Caco-2 (cell line): ENCODE measurements at regions not wholly inside any gene's neighbourhood (a gene's known extent, or its start where the extent isn't known, plus 50 kb on each side); places are given as distances from the start of the nearest gene placed in this dataset.
"Not testable (repeated sequence)": the region's sequence is repeated elsewhere in the genome, so short reads cannot be mapped to it uniquely, and the experiment has no call there.

Source experiments
- BruUV-seq: library from RNA; stranded (reverse); fragments of 400-500 nt; replicated peaks from 2 replicates; lab custom pipeline; 2021; lab: Mats Ljungman, UMichigan
- CTCF ChIA-PET: fragments of 300-600 bp; sonication (Branson Sonifier 250); formaldehyde crosslinking; loops from one replicate; lab custom pipeline; 2022; ENCODE audit warnings: antibody characterized with exemption; lab: Charles Lee
- POLR2A ChIA-PET: fragments of 300-600 bp; sonication (Branson Sonifier 250); formaldehyde crosslinking; loops from one replicate; lab custom pipeline; 2022; ENCODE audit warnings: antibody characterized with exemption; lab: Charles Lee
- DNase-seq, 2 experiments: peaks; one replicate each; pipeline versions ENCODE4 v3.0.0 to v3.0.0-alpha.2; 2020 to 2022
- H3K27me3 ChIP-seq: replicated peaks from 2 replicates; pipeline ENCODE4 v1.6.0; 2011; ENCODE audit warnings: low read length; ENCODE audit not compliant: control insufficient read depth, insufficient read depth
- H3K36me3 ChIP-seq: 2 replicates; pipeline ENCODE4 v1.5.1; 2011; ENCODE audit warnings: low read length; ENCODE audit not compliant: control insufficient read depth, insufficient read depth
- H3K4me1 ChIP-seq: fragments of 250-450 bp; sonication (Bioruptor Pico); 2 replicates; pipeline ENCODE4 v1.5.1; 2020; ENCODE audit warnings: mild to moderate bottlenecking
- H3K4me3 ChIP-seq: 2 replicates; pipeline ENCODE4 v1.5.1; 2011; ENCODE audit warnings: low read depth, mild to moderate bottlenecking, control low read depth, low read length
- H3K9me3 ChIP-seq: fragments of 250-450 bp; sonication (Bioruptor Pico); 2 replicates; pipeline ENCODE4 v1.5.1; 2020; ENCODE audit warnings: mild to moderate bottlenecking, moderate library complexity
- H3K27ac Mint-ChIP-seq: one replicate; pipeline ENCODE4 v1.8.0; 2022; ENCODE audit warnings: mixed read lengths; ENCODE audit not compliant: unreplicated experiment
- H3K27me3 Mint-ChIP-seq: one replicate; pipeline ENCODE4 v1.8.0; 2022; ENCODE audit warnings: mixed read lengths; ENCODE audit not compliant: insufficient read depth, unreplicated experiment
- H3K36me3 Mint-ChIP-seq: one replicate; pipeline ENCODE4 v1.8.0; 2022; ENCODE audit warnings: mild to moderate bottlenecking, mixed read lengths; ENCODE audit not compliant: insufficient read depth, unreplicated experiment
- H3K4me1 Mint-ChIP-seq: one replicate; pipeline ENCODE4 v1.8.0; 2022; ENCODE audit warnings: low read depth, mixed read lengths; ENCODE audit not compliant: unreplicated experiment
- H3K4me3 Mint-ChIP-seq: one replicate; pipeline ENCODE4 v1.8.0; 2022; ENCODE audit warnings: mild to moderate bottlenecking, moderate library complexity, mixed read lengths; ENCODE audit not compliant: unreplicated experiment
- H3K9me3 Mint-ChIP-seq: one replicate; pipeline ENCODE4 v1.8.0; 2022; ENCODE audit warnings: mixed read lengths; ENCODE audit not compliant: unreplicated experiment
- CTCF ChIP-seq, 2 experiments: fragments of 200-600 bp in 1 of 2; IDR thresholded peaks; 1 replicate in 1 of 2; 2 replicates in 1 of 2; pipeline versions ENCODE4 v1.5.1 to v1.8.0; 2011 to 2022; ENCODE audit warnings: antibody characterized with exemption in 1 of 2, control low read depth in 1 of 2, inconsistent platforms in 1 of 2, low read depth in 1 of 2, low read length in 1 of 2, mild to moderate bottlenecking in 1 of 2, moderate library complexity in 1 of 2; ENCODE audit not compliant: insufficient read depth in 1 of 2, severe bottlenecking in 1 of 2, unreplicated experiment in 1 of 2
- intact Hi-C: fragments of 100-400 bp; cut with micrococcal nuclease; formaldehyde crosslinking; loops from one replicate; pipeline ENCODE4 v1.10.0; 2022; ENCODE audit not compliant: unreplicated experiment

DNA sequence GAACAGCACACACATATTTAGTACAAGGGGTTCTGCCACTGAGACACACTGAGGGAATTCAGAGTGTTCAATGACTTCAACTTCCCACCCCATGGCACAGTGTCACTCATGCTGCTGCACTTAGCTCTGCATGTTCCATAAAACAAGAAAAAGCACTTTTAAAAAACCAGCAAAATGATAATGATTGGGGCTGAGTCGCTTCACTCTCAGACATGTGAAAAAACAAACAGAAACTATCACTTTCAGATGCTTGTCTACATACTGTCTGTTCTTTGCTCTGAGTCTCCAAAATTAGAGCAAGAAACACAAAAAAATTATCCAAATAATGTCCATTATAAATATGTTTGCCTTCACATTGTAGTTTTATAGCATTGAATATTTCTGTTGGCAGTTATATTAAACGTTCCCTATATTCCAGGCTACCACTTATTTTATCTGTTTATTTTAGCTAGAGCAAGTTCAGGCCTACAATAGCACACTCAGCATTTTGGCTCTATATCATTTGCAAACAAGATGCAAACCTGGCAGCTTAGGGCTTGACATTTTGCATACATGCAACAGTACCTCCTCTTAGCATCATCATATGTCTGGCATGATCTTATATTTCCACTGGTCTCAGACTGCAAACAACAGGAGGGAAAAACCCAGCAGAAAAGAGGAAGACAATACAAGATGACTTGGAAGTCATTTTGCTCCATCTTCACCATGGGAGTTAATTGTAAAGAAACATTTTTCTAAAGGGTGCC, 398.8 kb downstream of the HACE1 start:
- ChIA-PET CTCF (no interaction called here), POLR2A (no interaction called here)
- Mint-ChIP-seq H3K36me3 (no peaks in the 10 kb centered on the region), H3K9me3 (no peaks in the 10 kb centered on the region), H3K27ac (no peak overlapping the region), H3K27me3 (no peaks in the 10 kb centered on the region), H3K4me3 (no peak overlapping the region), H3K4me1 (peaks cover 5% of the 10 kb centered on the region)
- no peaks in the 10 kb centered on the region for H3K36me3 ChIP-seq
- no peak for DNase-seq
- no peaks in the 10 kb centered on the region for H3K27me3 ChIP-seq
- BruUV-seq, result no TSS peak
- no peaks in the 10 kb centered on the region for H3K9me3 ChIP-seq
- intact Hi-C loops, result no loop called here
- H3K4me3 ChIP-seq, result no peak overlapping the region
- no peaks in the 10 kb centered on the region for H3K4me1 ChIP-seq
- no peak for TF ChIP-seq CTCF (IDR thresholded peaks at IDR 0.05; ENCODE audit: insufficient read depth in 1 of 2, low read depth in 1 of 2, low read length in 1 of 2, severe bottlenecking in 1 of 2, unreplicated experiment in 1 of 2)

DNA sequence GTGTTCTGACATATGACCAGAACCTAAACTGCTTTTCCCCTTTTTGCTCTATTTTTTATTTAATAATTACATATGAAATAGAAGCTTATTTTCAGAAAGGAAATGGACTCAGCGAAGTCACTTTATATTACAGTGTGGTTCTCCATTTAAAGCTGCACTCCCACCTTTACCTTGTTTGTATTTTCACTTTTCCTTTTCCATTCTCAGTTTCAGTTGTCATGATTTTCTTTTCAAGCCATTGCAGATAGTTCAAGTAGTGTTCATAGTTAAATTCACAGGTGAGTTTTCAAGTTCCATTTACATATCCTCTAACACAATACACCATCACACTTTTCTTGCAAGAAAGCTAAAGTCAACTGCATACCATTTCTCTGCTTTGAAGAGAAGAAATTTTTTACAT, 400.2 kb downstream of the HACE1 start:
- Mint-ChIP-seq H3K36me3 (no peaks in the 10 kb centered on the region), H3K27me3 (no peaks in the 10 kb centered on the region), H3K9me3 (no peaks in the 10 kb centered on the region), H3K4me3 (no peak overlapping the region), H3K4me1 (peaks cover 5% of the 10 kb centered on the region), H3K27ac (no peak overlapping the region)
- Histone ChIP-seq H3K9me3 (no peaks in the 10 kb centered on the region), H3K4me3 (no peak overlapping the region), H3K27me3 (no peaks in the 10 kb centered on the region), H3K4me1 (no peaks in the 10 kb centered on the region), H3K36me3 (no peaks in the 10 kb centered on the region)
- CTCF ChIA-PET, result no interaction called here
- DNase-seq, result no peak
- no TSS peak for BruUV-seq
- POLR2A ChIA-PET, result no interaction called here
- no peak for TF ChIP-seq CTCF (IDR thresholded peaks at IDR 0.05; ENCODE audit: insufficient read depth in 1 of 2, low read depth in 1 of 2, low read length in 1 of 2, severe bottlenecking in 1 of 2, unreplicated experiment in 1 of 2)
- intact Hi-C loops, result no loop called here

- Histone ChIP-seq H3K27me3 (no peaks in the 10 kb centered on the region), H3K36me3 (no peaks in the 10 kb centered on the region), H3K9me3 (no peaks in the 10 kb centered on the region), H3K4me3 (no peak overlapping the region), H3K4me1 (no peaks in the 10 kb centered on the region)
- intact Hi-C loops, result no loop called here
- DNase-seq, result no peak
- TF ChIP-seq CTCF (IDR thresholded peaks at IDR 0.05; ENCODE audit: insufficient read depth in 1 of 2, low read depth in 1 of 2, low read length in 1 of 2, severe bottlenecking in 1 of 2, unreplicated experiment in 1 of 2), result no peak
- POLR2A ChIA-PET, result no interaction called here
- Mint-ChIP-seq H3K36me3 (no peaks in the 10 kb centered on the region), H3K4me3 (no peak overlapping the region), H3K4me1 (no peaks in the 10 kb centered on the region), H3K27ac (no peak overlapping the region), H3K9me3 (no peaks in the 10 kb centered on the region), H3K27me3 (no peaks in the 10 kb centered on the region)
- CTCF ChIA-PET, result no interaction called here
- no TSS peak for BruUV-seq
Observed at GRCh38 chr6:104449918-104450317, 409.8 kb downstream of the HACE1 start.

- H3K9me3 ChIP-seq, H3K4me3 ChIP-seq, H3K27ac Mint-ChIP-seq, POLR2A ChIA-PET, H3K36me3 ChIP-seq, intact Hi-C loops, H3K4me3 Mint-ChIP-seq, H3K36me3 Mint-ChIP-seq, H3K9me3 Mint-ChIP-seq, DNase-seq, H3K4me1 Mint-ChIP-seq, H3K4me1 ChIP-seq, H3K27me3 ChIP-seq, H3K27me3 Mint-ChIP-seq, BruUV-seq, CTCF ChIA-PET: not testable (repeated sequence)
Observed at GRCh38 chr6:104446101-104447080, 413.3 kb downstream of the HACE1 start.
